ENCODE measurements at regions not wholly inside any gene's neighbourhood (a gene's known extent, or its start where the extent isn't known, plus 50 kb on each side); places are given as distances from the start of the nearest gene placed in this dataset.

DNA sequence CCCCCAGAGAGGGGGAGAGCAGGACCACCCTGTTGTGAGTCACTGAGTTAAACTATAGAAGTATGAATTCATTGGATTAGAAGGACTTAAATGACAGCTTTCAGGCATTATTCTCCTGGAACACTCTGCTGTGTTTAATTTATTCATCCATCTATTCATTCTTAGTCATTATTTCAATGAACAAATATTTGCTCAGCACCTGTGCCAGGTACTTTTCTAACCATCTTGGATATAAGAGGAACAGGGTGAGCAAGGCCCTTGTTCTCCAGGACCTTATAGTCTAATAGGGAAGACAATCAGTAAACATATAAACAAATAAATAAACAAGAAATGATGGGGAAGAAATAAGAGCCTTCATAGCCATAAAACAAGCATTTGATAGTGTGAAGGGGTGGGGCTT is 483.9 kb upstream of the BRINP1 start:
- Histone ChIP-seq H3K27me3 (no peaks in the 10 kb centered on the region), H3K27ac (no peak overlapping the region), H3K4me1 (no peaks in the 10 kb centered on the region), H3K36me3 (no peaks in the 10 kb centered on the region), H3K4me3 (no peak overlapping the region), H3K9me3 (no peaks in the 10 kb centered on the region)
- TF ChIP-seq, protein P1, sequence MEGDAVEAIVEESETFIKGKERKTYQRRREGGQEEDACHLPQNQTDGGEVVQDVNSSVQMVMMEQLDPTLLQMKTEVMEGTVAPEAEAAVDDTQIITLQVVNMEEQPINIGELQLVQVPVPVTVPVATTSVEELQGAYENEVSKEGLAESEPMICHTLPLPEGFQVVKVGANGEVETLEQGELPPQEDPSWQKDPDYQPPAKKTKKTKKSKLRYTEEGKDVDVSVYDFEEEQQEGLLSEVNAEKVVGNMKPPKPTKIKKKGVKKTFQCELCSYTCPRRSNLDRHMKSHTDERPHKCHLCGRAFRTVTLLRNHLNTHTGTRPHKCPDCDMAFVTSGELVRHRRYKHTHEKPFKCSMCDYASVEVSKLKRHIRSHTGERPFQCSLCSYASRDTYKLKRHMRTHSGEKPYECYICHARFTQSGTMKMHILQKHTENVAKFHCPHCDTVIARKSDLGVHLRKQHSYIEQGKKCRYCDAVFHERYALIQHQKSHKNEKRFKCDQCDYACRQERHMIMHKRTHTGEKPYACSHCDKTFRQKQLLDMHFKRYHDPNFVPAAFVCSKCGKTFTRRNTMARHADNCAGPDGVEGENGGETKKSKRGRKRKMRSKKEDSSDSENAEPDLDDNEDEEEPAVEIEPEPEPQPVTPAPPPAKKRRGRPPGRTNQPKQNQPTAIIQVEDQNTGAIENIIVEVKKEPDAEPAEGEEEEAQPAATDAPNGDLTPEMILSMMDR (IDR thresholded peaks at IDR 0.05), result no peak
- no peak for DNase-seq
- intact Hi-C loops (cut with DNase I; ENCODE audit: low total_unique reads), result no loop called here

DNA sequence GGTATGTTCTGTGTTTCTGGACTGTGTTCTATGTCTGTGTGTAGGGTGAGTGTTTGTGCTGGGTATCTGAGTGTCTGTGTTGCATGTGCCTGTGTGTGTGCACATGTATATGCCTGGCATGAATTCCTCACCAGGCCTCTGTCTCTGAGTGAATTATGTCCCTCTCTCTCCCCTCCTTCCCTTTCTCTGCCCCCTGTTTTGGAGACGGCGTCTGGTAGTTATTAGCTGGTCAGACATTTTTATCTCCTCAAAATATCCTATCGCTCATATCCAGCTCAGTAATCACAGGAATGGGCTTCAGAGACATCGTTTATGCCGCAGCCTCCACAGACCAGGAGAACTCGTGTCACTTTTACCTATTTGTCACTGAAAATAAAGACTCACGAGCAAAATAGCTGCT is 483.2 kb upstream of the BRINP1 start:
- H3K9me3 ChIP-seq, result no peaks in the 10 kb centered on the region
- H3K4me3 ChIP-seq, result no peak overlapping the region
- H3K4me1 ChIP-seq, result no peaks in the 10 kb centered on the region
- no peak overlapping the region for H3K27ac ChIP-seq
- TF ChIP-seq, protein P1 (IDR thresholded peaks at IDR 0.05), result no peak
- H3K27me3 ChIP-seq, result no peaks in the 10 kb centered on the region
- no peak for DNase-seq
- intact Hi-C loops (cut with DNase I; ENCODE audit: low total_unique reads), result no loop called here
- H3K36me3 ChIP-seq, result no peaks in the 10 kb centered on the region

DNA sequence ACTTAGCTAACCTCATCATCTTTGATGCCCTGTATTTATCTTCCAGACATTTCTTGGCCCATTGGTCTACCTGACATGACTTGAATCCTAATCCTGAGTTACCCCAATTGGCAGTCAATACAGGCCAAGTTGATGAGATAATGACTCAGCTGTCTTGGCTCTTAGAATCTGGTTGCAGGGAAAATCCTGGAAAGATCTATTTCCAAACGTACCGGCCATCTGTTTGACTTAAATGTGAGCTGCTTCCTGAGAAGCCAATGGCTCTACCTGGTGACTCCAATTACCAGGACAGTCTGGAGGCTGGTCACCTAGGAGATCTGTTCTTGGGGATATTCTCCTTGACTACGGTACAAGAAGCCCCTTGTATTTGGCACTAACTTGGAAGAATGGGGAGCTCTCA is 475.2 kb upstream of the BRINP1 start:
- TF ChIP-seq, protein P1 (IDR thresholded peaks at IDR 0.05), result no peak
- Histone ChIP-seq H3K9me3 (peaks cover 0 to 9% (median 0%) of the 10 kb centered on the region in 3 donors), H3K27me3 (no peaks in the 10 kb centered on the region), H3K27ac (no peak overlapping the region), H3K36me3 (no peaks in the 10 kb centered on the region), H3K4me1 (peaks cover 0 to 6% (median 0%) of the 10 kb centered on the region in 4 donors), H3K4me3 (no peak overlapping the region)
- DNase-seq, result no peak
- intact Hi-C loops (cut with DNase I; ENCODE audit: low total_unique reads), result no loop called here

DNA sequence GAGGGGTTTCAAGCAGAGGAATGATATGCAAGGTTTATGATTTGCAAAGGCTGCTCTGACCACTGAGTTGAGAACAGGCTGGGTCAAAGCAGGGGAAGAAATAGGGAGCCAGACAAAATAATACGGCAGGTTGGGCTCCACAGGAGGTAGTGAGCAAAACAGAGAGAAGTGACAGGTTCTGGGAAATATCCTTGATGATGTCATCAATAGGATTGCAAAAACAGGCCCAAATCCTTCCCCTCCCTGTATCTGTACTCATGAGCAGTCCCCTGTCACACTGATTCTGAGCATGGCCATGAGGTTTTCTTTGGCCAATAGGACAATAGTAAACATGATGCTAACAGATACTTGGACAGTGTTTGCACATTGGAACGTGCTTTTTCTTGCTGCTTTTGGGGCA is 471.8 kb upstream of the BRINP1 start:
- Histone ChIP-seq H3K4me3 (no peak overlapping the region), H3K27ac (no peak overlapping the region), H3K9me3 (no peaks in the 10 kb centered on the region), H3K4me1 (peaks cover 0 to 6% (median 0%) of the 10 kb centered on the region in 4 donors), H3K27me3 (no peaks in the 10 kb centered on the region), H3K36me3 (no peaks in the 10 kb centered on the region)
- TF ChIP-seq, protein P1 (IDR thresholded peaks at IDR 0.05), result no peak
- DNase-seq, result no peak
- intact Hi-C loops (cut with DNase I; ENCODE audit: low total_unique reads), result no loop called here

DNA sequence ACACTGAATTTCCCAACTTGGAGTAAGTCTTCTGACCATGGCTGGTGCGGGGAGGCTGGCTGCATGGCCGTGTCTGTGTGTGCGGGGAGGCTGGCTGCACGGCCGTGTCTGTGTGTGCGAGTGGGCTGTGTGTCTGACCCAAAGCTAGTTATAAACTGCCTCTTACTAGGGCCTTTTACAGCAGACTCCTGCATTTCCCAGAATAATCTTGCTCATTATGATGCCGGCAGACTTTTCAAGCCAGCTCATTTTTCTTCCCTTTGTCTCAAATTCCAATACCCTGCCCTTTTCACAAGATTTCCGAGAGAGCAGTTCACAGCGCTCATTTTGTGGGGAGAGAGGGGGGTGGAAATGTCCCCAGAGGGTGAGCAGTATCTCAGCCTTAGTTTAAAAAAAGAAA is 470.7 kb upstream of the BRINP1 start:
- Histone ChIP-seq H3K36me3 (no peaks in the 10 kb centered on the region), H3K9me3 (no peaks in the 10 kb centered on the region), H3K4me3 (no peak overlapping the region), H3K27ac (no peak overlapping the region), H3K4me1 (peaks cover 0 to 6% (median 0%) of the 10 kb centered on the region in 4 donors), H3K27me3 (no peaks in the 10 kb centered on the region)
- intact Hi-C loops (cut with DNase I; ENCODE audit: low total_unique reads), result no loop called here
- DNase-seq, result no peak
- TF ChIP-seq, protein P1 (IDR thresholded peaks at IDR 0.05), result no peak

DNA sequence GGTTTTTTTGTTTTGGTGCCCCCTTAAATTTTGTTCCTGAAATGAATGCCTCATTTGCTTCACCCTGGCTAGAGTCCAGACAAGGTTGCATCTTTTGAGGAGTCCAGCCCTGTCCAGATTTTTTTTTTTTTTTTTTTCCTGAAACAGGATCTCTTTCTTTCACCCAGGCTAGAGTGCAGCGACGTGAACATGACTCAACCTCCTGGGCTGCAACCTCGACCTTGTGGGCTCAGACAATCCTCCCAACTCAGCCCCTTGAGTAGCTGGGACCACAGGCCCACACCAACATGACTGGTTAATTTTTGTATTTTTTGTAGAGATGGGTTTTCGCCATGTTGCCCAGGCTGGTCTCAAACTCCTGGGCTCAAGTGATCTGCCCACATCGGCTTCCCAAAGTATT is 469.0 kb upstream of the BRINP1 start:
- no peak for DNase-seq
- Histone ChIP-seq H3K27ac (no peak overlapping the region), H3K27me3 (no peaks in the 10 kb centered on the region), H3K9me3 (no peaks in the 10 kb centered on the region), H3K36me3 (no peaks in the 10 kb centered on the region), H3K4me1 (peaks cover 0 to 6% (median 0%) of the 10 kb centered on the region in 4 donors), H3K4me3 (no peak overlapping the region)
- TF ChIP-seq, protein P1 (IDR thresholded peaks at IDR 0.05), result no peak
- intact Hi-C loops (cut with DNase I; ENCODE audit: low total_unique reads), result no loop called here
